D721Med (cell line): ENCODE measurements at regions not wholly inside any gene's neighbourhood (a gene's known extent, or its start where the extent isn't known, plus 50 kb on each side); places are given as distances from the start of the nearest gene placed in this dataset.

Source experiments
- DNase-seq: peaks from one replicate; pipeline ENCODE4 v3.0.0; 2011; ENCODE audit warnings: low spot score; ENCODE audit not compliant: insufficient read length
- FAIRE-seq: peaks from 2 replicates; lab custom pipeline; 2011; peaks lifted over from hg19 to GRCh38; lab: Jason Lieb, UNC
- TF ChIP-seq, protein P1 (sequence below): IDR thresholded peaks from 2 replicates; pipeline ENCODE4 v1.5.1; 2012; ENCODE audit warnings: mild to moderate bottlenecking, control low read depth; ENCODE audit not compliant: insufficient read depth; ENCODE audit errors: missing control alignments

DNA sequence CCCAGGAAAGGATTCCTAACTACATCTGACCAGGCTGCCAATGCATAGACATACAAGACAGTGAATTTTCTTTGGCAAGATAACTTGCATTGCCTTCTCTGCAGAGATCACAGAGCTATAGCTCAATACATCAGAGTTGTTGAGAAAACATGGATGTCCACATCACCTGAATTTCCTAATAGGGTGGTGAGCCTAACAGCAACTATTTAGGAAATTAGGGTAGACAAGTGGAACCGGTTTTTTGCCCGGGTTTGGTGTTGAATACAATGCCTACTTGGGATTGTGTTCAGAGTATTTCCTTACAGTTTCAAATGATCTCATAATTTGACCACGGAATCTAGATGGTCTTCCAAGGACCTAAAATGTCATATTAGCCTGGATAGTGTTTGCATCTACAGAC is 262.7 kb downstream of the KIF4B start:
- FAIRE-seq: no peak
- TF ChIP-seq, protein P1, sequence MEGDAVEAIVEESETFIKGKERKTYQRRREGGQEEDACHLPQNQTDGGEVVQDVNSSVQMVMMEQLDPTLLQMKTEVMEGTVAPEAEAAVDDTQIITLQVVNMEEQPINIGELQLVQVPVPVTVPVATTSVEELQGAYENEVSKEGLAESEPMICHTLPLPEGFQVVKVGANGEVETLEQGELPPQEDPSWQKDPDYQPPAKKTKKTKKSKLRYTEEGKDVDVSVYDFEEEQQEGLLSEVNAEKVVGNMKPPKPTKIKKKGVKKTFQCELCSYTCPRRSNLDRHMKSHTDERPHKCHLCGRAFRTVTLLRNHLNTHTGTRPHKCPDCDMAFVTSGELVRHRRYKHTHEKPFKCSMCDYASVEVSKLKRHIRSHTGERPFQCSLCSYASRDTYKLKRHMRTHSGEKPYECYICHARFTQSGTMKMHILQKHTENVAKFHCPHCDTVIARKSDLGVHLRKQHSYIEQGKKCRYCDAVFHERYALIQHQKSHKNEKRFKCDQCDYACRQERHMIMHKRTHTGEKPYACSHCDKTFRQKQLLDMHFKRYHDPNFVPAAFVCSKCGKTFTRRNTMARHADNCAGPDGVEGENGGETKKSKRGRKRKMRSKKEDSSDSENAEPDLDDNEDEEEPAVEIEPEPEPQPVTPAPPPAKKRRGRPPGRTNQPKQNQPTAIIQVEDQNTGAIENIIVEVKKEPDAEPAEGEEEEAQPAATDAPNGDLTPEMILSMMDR: no peak
- DNase-seq: no peak

- no peak for DNase-seq
- FAIRE-seq: no peak
- TF ChIP-seq, protein P1: no peak
These were observed 265.0 kb downstream of the KIF4B start for GRCh38 chr5:155278532-155278931.

DNA sequence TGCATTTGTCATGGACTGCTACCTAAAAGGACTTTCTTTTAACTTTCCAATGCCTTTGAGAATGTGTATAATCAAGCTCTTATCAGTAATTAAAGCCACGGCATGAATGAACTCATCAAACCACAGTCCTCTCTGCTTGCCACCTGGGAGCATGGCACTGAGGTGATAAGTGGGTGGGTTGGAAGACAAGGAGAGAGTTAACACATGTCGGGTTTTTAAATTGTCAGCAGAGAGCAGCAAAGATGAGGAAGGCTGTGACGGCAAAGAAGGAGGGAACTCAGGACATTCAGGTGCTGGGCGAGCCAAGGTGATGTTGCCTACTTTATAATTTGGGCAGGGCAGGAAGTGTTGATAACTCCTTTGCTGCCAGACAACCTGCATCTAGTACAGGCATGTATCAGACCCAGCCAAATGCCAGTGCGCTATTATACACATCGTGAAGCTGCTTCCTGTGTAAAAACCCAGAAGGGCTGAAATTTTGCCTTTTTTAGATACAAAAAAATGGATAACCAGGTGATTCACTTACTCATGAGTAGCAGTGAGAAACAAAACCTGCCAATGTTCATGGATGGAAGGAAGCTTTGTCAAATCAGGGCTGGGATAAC is 269.1 kb downstream of the KIF4B start:
- no peak for FAIRE-seq
- TF ChIP-seq, protein P1: no peak
- no peak for DNase-seq

- DNase-seq (no peak), FAIRE-seq (no peak)
- TF ChIP-seq, protein P1: no peak
These were observed 272.2 kb downstream of the KIF4B start for GRCh38 chr5:155285706-155286105.

DNA sequence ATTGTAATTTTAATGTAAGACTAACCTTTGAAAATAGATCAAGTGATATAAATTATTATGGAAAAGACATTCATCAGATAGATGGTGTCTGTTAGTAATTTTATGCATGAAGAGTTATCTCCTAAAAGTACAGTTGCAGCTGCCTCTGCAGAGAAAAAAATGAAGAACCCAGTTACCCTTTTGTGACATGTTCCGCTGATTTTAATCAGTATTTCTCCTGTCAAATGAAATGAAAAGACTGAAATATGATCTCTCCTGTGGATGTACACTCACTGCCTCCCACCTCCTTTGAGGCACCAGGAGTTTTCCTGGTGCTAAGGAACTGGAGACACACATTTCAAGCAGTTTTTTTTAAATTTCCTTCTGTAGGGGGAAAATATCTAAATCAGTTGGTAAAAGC is 277.4 kb downstream of the KIF4B start:
- FAIRE-seq: no peak
- TF ChIP-seq, protein P1: no peak
- DNase-seq: no peak

GRCh38 chr5:155293605-155294178 is 280.1 kb downstream of the KIF4B start:
- TF ChIP-seq, protein P1: no peak
- DNase-seq: no peak
- no peak for FAIRE-seq

- FAIRE-seq (no peak), DNase-seq (no peak)
- TF ChIP-seq, protein P1: no peak
These were observed 281.6 kb downstream of the KIF4B start for GRCh38 chr5:155295111-155295510.
